ENCODE measurements at regions not wholly inside any gene's neighbourhood (a gene's known extent, or its start where the extent isn't known, plus 50 kb on each side); places are given as distances from the start of the nearest gene placed in this dataset.

GRCh38 chr16:49057936-49058335, 223.7 kb downstream of the CBLN1 start:
- Histone ChIP-seq H3K27me3 (no peaks in the 10 kb centered on the region), H3K4me1 (no peaks in the 10 kb centered on the region), H3K4me3 (no peak overlapping the region), H3K36me3 (no peaks in the 10 kb centered on the region), H3K27ac (no peak overlapping the region), H3K9me3 (no peaks in the 10 kb centered on the region)
- WGBS, result 59% methylated on average over 4 of the region's 4 CpGs
- no peak for DNase-seq (ENCODE audit: low spot score in 2 of 2)
- no peak for TF ChIP-seq POLR2A (IDR thresholded peaks at IDR 0.05)
- no peak for TF ChIP-seq EP300 (IDR thresholded peaks at IDR 0.05)
- TF ChIP-seq CTCF (IDR thresholded peaks at IDR 0.05), result no peak
- TF ChIP-seq POLR2AphosphoS5 (IDR thresholded peaks at IDR 0.05), result no peak

DNA sequence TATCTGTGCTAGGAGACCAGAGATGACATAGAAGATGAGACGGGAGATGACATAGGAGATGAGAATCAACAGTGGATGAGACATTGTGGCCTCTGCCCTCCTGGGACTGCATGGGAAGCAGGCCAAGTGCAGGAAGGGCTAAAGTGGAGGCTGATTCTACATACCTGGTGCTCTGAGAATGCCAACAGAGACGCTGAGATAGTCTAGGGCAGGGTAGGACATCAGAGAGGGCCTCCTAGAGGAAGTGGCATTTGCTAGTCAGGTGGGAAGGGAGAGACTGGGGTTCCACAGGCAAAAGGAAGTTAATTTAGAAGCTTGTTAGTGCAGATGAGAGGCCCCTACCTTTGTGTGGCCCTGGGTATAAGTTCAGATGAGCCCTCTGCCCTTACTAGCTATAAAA, 224.2 kb downstream of the CBLN1 start:
- H3K27ac ChIP-seq, result no peak overlapping the region
- no peaks in the 10 kb centered on the region for H3K9me3 ChIP-seq
- no peaks in the 10 kb centered on the region for H3K4me1 ChIP-seq
- WGBS, result 67% methylated on average over 2 of the region's 2 CpGs
- no peaks in the 10 kb centered on the region for H3K27me3 ChIP-seq
- no peak for DNase-seq (ENCODE audit: low spot score in 2 of 2)
- no peak for TF ChIP-seq POLR2A (IDR thresholded peaks at IDR 0.05)
- no peak for TF ChIP-seq POLR2AphosphoS5 (IDR thresholded peaks at IDR 0.05)
- no peak for TF ChIP-seq CTCF (IDR thresholded peaks at IDR 0.05)
- no peak for TF ChIP-seq EP300 (IDR thresholded peaks at IDR 0.05)
- H3K4me3 ChIP-seq, result no peak overlapping the region
- H3K36me3 ChIP-seq, result no peaks in the 10 kb centered on the region

DNA sequence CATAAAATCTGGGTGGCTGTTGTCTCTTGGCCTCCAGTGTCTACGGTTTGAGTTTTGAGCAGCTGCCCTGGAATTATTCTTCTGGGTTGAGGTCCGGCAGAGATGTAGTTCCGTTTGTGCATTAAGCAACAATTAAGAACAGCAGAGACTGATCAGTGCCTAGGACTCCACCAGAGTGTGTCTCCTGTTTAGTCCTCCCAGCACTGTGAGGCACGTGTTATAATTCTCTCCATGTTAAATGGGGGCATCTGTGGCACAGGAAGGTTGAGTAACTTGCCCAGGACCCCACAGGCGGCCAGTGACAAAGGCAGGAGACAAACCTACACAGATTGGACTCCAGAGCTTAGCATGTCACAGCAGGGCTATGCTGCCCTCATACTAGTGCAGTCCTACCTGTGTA, 225.1 kb downstream of the CBLN1 start:
- TF ChIP-seq EP300 (IDR thresholded peaks at IDR 0.05) (no peak), POLR2AphosphoS5 (IDR thresholded peaks at IDR 0.05) (no peak)
- Histone ChIP-seq H3K4me1 (no peaks in the 10 kb centered on the region), H3K36me3 (no peaks in the 10 kb centered on the region), H3K27me3 (no peaks in the 10 kb centered on the region), H3K9me3 (no peaks in the 10 kb centered on the region), H3K4me3 (no peak overlapping the region), H3K27ac (no peak overlapping the region)
- 89% methylated on average over 4 of the region's 5 CpGs for WGBS
- DNase-seq (ENCODE audit: low spot score in 2 of 2), result no peak

DNA sequence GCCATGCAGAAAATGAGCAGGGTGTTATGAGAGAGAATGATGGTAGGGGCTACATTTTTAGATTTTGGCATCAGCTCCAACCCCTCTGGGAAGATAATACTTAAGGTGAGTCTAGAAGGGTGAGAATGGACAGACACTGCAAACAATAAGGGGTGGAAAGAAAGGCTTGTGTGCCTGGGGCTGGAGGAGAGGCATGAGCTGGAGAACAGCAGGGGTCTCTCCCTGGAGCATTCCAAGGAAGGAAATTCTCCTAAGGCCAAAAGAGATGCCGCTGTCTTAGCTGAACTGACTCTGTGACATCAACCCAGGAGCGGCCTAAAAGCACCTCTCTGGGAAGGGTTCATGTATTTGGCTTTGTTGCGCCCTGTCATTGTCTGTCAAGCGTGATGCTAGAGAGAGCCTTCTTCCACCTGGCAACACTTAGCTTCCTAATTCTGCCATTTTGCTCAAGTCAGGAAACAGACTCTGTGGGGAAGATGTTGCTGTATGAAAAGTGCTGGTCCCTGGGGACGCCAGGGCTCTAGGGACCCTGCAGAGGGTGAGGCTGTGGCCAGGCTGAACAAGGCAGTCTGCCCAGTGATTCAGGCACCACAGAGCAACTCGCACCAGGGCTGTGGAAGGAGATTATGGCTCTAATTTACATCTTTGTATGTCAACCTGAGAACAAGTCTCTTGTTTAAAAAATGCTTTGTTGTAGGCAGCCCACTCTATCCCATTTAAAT, 225.7 kb downstream of the CBLN1 start:
- Histone ChIP-seq H3K36me3 (no peaks in the 10 kb centered on the region), H3K4me1 (no peaks in the 10 kb centered on the region), H3K4me3 (no peak overlapping the region), H3K9me3 (no peaks in the 10 kb centered on the region), H3K27ac (no peak overlapping the region), H3K27me3 (no peaks in the 10 kb centered on the region)
- WGBS, result 83% methylated on average over 4 of the region's 6 CpGs
- DNase-seq (ENCODE audit: low spot score in 2 of 2), result no peak
- no peak for TF ChIP-seq CTCF (IDR thresholded peaks at IDR 0.05)
- TF ChIP-seq EP300 (IDR thresholded peaks at IDR 0.05), result no peak
- TF ChIP-seq POLR2AphosphoS5 (IDR thresholded peaks at IDR 0.05), result no peak
- no peak for TF ChIP-seq POLR2A (IDR thresholded peaks at IDR 0.05)

GRCh38 chr16:49055291-49055690, 226.3 kb downstream of the CBLN1 start:
- no peaks in the 10 kb centered on the region for H3K4me1 ChIP-seq
- WGBS, result 73% methylated on average over 5 of the region's 5 CpGs
- H3K36me3 ChIP-seq, result no peaks in the 10 kb centered on the region
- TF ChIP-seq EP300 (IDR thresholded peaks at IDR 0.05), result no peak
- TF ChIP-seq POLR2A (IDR thresholded peaks at IDR 0.05), result no peak
- no peak for TF ChIP-seq CTCF (IDR thresholded peaks at IDR 0.05)
- TF ChIP-seq POLR2AphosphoS5 (IDR thresholded peaks at IDR 0.05), result no peak
- no peak overlapping the region for H3K27ac ChIP-seq
- no peaks in the 10 kb centered on the region for H3K27me3 ChIP-seq
- DNase-seq (ENCODE audit: low spot score in 2 of 2), result no peak
- no peaks in the 10 kb centered on the region for H3K9me3 ChIP-seq
- H3K4me3 ChIP-seq, result no peak overlapping the region

GRCh38 chr16:49054606-49055005, 227.0 kb downstream of the CBLN1 start:
- Histone ChIP-seq H3K4me3 (no peak overlapping the region), H3K4me1 (no peaks in the 10 kb centered on the region), H3K27ac (no peak overlapping the region), H3K36me3 (no peaks in the 10 kb centered on the region), H3K27me3 (no peaks in the 10 kb centered on the region), H3K9me3 (no peaks in the 10 kb centered on the region)
- no peak for DNase-seq (ENCODE audit: low spot score in 2 of 2)
- WGBS, result 88% methylated on average over 5 of the region's 5 CpGs
- TF ChIP-seq EP300 (IDR thresholded peaks at IDR 0.05) (no peak), POLR2A (IDR thresholded peaks at IDR 0.05) (no peak), CTCF (IDR thresholded peaks at IDR 0.05) (no peak), POLR2AphosphoS5 (IDR thresholded peaks at IDR 0.05) (no peak)

Data from suprapubic skin (tissue), 4 donors.